ENCODE measurements at regions not wholly inside any gene's neighbourhood (a gene's known extent, or its start where the extent isn't known, plus 50 kb on each side); places are given as distances from the start of the nearest gene placed in this dataset.

DNA sequence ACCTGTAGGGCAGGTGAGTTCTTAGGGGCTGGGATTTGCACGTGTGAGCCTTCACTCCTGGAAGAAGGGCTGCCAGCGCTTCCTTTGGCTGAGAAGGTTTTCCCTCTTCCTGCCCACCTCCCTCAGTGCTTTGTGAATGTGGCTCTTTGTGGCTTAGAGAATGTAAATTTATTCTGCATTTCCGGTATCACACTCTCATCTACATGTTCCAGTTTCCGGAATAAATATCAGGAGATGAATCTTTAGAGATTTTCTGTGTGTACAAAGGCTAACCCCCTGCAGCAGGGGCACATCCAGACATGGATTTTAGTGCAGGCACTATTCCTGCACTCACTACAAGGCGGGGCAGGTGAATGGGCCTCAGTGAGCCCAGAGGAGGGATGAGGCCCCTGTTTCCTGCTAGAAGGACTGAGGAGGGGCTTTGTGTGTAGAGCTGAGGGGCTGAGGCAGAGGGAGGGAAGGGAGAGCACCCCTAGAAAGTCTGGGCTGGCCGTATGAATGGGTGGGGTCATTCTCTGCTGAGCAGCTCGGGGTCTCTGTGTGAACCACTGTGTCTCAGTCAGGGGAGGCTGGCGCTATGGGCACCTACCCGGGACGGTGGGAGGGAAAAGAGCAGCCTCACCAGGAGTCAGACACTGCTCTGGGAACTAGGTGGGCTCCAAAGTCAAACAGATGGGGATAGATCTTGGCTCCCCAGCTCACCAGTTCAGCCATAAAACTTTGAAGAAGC lies 207.5 kb downstream of the MATN1 start:
- TF ChIP-seq, protein P1, sequence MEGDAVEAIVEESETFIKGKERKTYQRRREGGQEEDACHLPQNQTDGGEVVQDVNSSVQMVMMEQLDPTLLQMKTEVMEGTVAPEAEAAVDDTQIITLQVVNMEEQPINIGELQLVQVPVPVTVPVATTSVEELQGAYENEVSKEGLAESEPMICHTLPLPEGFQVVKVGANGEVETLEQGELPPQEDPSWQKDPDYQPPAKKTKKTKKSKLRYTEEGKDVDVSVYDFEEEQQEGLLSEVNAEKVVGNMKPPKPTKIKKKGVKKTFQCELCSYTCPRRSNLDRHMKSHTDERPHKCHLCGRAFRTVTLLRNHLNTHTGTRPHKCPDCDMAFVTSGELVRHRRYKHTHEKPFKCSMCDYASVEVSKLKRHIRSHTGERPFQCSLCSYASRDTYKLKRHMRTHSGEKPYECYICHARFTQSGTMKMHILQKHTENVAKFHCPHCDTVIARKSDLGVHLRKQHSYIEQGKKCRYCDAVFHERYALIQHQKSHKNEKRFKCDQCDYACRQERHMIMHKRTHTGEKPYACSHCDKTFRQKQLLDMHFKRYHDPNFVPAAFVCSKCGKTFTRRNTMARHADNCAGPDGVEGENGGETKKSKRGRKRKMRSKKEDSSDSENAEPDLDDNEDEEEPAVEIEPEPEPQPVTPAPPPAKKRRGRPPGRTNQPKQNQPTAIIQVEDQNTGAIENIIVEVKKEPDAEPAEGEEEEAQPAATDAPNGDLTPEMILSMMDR (IDR thresholded peaks at IDR 0.05) = no peak
- TF ChIP-seq POLR2A (IDR thresholded peaks at IDR 0.05) = no peak
- no peak for TF ChIP-seq EP300 (IDR thresholded peaks at IDR 0.05)

Measured in ovary (tissue), 3 donors.